ENCODE measurements at regions not wholly inside any gene's neighbourhood (a gene's known extent, or its start where the extent isn't known, plus 50 kb on each side); places are given as distances from the start of the nearest gene placed in this dataset.

DNA sequence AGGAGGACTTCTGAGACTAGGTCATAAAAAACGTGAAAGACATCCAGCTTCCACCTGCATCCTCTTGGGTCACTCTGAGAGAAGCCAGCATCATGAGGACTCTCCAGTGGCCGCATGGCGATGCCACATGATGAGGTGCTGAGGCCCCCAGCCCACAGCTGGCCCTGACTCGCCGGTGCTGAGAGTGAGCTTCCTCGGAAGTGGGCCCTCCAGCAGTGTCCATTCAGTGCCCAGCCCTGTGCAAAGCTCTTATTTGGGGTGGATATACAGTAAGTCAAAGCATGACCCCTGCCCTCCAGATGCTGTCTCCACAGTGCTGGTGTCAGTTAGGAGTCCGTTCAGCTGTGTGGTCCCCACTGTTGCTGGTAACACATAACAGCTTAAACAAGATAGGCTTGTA is 93.6 kb upstream of the CHST15 start:
- TF ChIP-seq, protein P1, sequence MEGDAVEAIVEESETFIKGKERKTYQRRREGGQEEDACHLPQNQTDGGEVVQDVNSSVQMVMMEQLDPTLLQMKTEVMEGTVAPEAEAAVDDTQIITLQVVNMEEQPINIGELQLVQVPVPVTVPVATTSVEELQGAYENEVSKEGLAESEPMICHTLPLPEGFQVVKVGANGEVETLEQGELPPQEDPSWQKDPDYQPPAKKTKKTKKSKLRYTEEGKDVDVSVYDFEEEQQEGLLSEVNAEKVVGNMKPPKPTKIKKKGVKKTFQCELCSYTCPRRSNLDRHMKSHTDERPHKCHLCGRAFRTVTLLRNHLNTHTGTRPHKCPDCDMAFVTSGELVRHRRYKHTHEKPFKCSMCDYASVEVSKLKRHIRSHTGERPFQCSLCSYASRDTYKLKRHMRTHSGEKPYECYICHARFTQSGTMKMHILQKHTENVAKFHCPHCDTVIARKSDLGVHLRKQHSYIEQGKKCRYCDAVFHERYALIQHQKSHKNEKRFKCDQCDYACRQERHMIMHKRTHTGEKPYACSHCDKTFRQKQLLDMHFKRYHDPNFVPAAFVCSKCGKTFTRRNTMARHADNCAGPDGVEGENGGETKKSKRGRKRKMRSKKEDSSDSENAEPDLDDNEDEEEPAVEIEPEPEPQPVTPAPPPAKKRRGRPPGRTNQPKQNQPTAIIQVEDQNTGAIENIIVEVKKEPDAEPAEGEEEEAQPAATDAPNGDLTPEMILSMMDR (IDR thresholded peaks at IDR 0.05): no peak
- TF ChIP-seq EZH2 (IDR thresholded peaks at IDR 0.05): no peak
- no peak for TF ChIP-seq EZH2phosphoT487 (IDR thresholded peaks at IDR 0.05)
- H3K4me2 ChIP-seq: no peak overlapping the region
- no peaks in the 10 kb centered on the region for H3K4me1 ChIP-seq
- no peaks in the 10 kb centered on the region for H3K27me3 ChIP-seq
- H3K36me3 ChIP-seq: no peaks in the 10 kb centered on the region
- no peaks in the 10 kb centered on the region for H3K9me3 ChIP-seq (ENCODE audit: low read depth)
- no peak overlapping the region for H3K9ac ChIP-seq
- no peaks in the 10 kb centered on the region for H4K20me1 ChIP-seq (ENCODE audit: low read depth)
- no peak for DNase-seq (ENCODE audit: low spot score)
- no peaks in the 10 kb centered on the region for H3K79me2 ChIP-seq (ENCODE audit: low read depth)
- no peaks in the 10 kb centered on the region for H3F3A ChIP-seq (ENCODE audit: low read depth)
- H3K27ac ChIP-seq: no peak overlapping the region
- peaks cover 8% of the 10 kb centered on the region for H3K4me1 Mint-ChIP-seq
- H3K27ac Mint-ChIP-seq: no peak overlapping the region
- peaks cover 3% of the 10 kb centered on the region for H3K9me3 Mint-ChIP-seq
- H2AFZ ChIP-seq (replicated peaks): no peak overlapping the region
- no peak overlapping the region for H3K4me3 Mint-ChIP-seq
- peaks cover 2% of the 10 kb centered on the region for H3K27me3 Mint-ChIP-seq (ENCODE audit: insufficient read depth, low read depth)
- no peak overlapping the region for H3K4me3 ChIP-seq
- H3K36me3 Mint-ChIP-seq: no peaks in the 10 kb centered on the region

DNA sequence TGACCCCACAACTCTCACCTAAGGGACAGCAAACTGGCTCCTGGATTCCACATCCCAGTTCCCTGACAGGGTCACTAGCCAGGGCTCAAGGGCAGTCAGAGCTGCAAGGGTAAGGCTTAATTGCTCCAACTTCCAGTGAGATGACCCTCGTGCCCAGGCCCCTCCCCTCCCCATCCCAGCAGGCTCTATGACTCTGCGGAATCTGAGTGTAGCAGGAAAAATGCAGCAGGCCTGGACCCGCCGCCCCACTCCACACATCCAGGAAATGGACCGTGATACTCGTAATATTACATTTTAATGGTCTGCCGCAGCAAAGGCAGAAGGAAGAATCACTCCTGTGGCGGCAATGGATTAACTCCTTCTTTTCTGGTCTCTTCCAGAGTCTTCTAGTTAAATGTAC is 91.7 kb upstream of the CHST15 start:
- H3K27me3 ChIP-seq: no peaks in the 10 kb centered on the region
- H3K27ac ChIP-seq: no peak overlapping the region
- H3K27ac Mint-ChIP-seq: no peak overlapping the region
- no peaks in the 10 kb centered on the region for H3K36me3 Mint-ChIP-seq
- no peak for DNase-seq (ENCODE audit: low spot score)
- no peaks in the 10 kb centered on the region for H4K20me1 ChIP-seq (ENCODE audit: low read depth)
- no peaks in the 10 kb centered on the region for H3K9me3 ChIP-seq (ENCODE audit: low read depth)
- no peak overlapping the region for H3K9ac ChIP-seq
- peaks cover 8% of the 10 kb centered on the region for H3K4me1 Mint-ChIP-seq
- H3K4me3 Mint-ChIP-seq: no peak overlapping the region
- no peaks in the 10 kb centered on the region for H3K4me1 ChIP-seq
- peaks cover 2% of the 10 kb centered on the region for H3K27me3 Mint-ChIP-seq (ENCODE audit: insufficient read depth, low read depth)
- peaks cover 3% of the 10 kb centered on the region for H3K9me3 Mint-ChIP-seq
- no peak overlapping the region for H3K4me2 ChIP-seq
- TF ChIP-seq EZH2phosphoT487 (IDR thresholded peaks at IDR 0.05): no peak
- TF ChIP-seq EZH2 (IDR thresholded peaks at IDR 0.05): no peak
- TF ChIP-seq, protein P1 (IDR thresholded peaks at IDR 0.05): no peak
- H3K36me3 ChIP-seq: no peaks in the 10 kb centered on the region
- H2AFZ ChIP-seq (replicated peaks): no peak overlapping the region
- H3K4me3 ChIP-seq: no peak overlapping the region
- no peaks in the 10 kb centered on the region for H3F3A ChIP-seq (ENCODE audit: low read depth)
- no peaks in the 10 kb centered on the region for H3K79me2 ChIP-seq (ENCODE audit: low read depth)

DNA sequence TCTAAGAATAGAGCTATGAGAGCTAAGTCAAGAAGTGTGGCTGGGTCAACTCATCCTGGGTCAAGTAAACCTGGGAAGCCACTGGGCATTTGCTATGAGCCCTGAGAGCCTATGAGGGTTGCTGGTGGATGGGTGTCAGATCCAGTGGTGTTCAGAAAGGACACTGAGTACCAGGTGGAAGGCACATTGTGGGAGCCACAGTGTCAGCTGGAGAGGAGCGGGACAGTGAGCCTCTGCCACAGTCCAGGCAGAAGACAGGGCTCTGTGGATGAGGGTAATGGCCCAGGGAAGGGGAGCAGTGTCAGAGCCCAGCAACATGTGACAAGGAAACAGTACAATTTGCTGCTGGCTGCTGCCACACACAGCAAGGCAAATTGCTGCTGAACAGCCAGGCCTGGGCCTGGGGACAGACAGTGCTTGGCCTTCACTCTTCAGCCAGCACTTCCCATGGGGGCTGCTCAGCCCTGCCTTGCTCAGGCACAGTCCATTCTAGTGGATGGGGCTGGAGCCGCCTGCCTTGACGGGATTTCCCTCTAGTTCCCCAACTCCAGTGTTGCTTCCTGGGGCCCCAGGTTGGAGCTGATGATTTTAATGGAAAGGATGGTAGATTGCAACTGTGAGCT is 90.9 kb upstream of the CHST15 start:
- no peak for DNase-seq (ENCODE audit: low spot score)
- no peaks in the 10 kb centered on the region for H4K20me1 ChIP-seq (ENCODE audit: low read depth)
- H3K79me2 ChIP-seq (ENCODE audit: low read depth): no peaks in the 10 kb centered on the region
- H3K27me3 ChIP-seq: no peaks in the 10 kb centered on the region
- H3K27me3 Mint-ChIP-seq (ENCODE audit: insufficient read depth, low read depth): peaks cover 2% of the 10 kb centered on the region
- peaks cover 3% of the 10 kb centered on the region for H3K9me3 Mint-ChIP-seq
- H3K27ac Mint-ChIP-seq: peak overlapping the region; percentile 77
- no peaks in the 10 kb centered on the region for H3K36me3 ChIP-seq
- no peaks in the 10 kb centered on the region for H3K36me3 Mint-ChIP-seq
- no peak overlapping the region for H2AFZ ChIP-seq (replicated peaks)
- H3K27ac ChIP-seq: no peak overlapping the region
- no peaks in the 10 kb centered on the region for H3K4me1 ChIP-seq
- TF ChIP-seq EZH2phosphoT487 (IDR thresholded peaks at IDR 0.05) (no peak), EZH2 (IDR thresholded peaks at IDR 0.05) (no peak)
- TF ChIP-seq, protein P1 (IDR thresholded peaks at IDR 0.05): no peak
- H3K4me3 Mint-ChIP-seq: no peak overlapping the region
- no peaks in the 10 kb centered on the region for H3F3A ChIP-seq (ENCODE audit: low read depth)
- no peak overlapping the region for H3K9ac ChIP-seq
- H3K4me2 ChIP-seq: no peak overlapping the region
- H3K9me3 ChIP-seq (ENCODE audit: low read depth): no peaks in the 10 kb centered on the region
- H3K4me3 ChIP-seq: no peak overlapping the region
- peaks cover 8% of the 10 kb centered on the region for H3K4me1 Mint-ChIP-seq
